GM12873 (cell line): ENCODE measurements at regions not wholly inside any gene's neighbourhood (a gene's known extent, or its start where the extent isn't known, plus 50 kb on each side); places are given as distances from the start of the nearest gene placed in this dataset.

ENCODE experiments used
- CTCF ChIP-seq: IDR thresholded peaks from 2 replicates; pipeline ENCODE4 v1.5.1; 2012; ENCODE audit warnings: low read depth, mild to moderate bottlenecking, moderate library complexity, low read length, control low read depth; ENCODE audit not compliant: insufficient read depth; ENCODE audit errors: missing control alignments

- TF ChIP-seq CTCF, result no peak
These were observed 81.1 kb downstream of the OTOL1 start for GRCh38 chr3:161577662-161578061.

DNA sequence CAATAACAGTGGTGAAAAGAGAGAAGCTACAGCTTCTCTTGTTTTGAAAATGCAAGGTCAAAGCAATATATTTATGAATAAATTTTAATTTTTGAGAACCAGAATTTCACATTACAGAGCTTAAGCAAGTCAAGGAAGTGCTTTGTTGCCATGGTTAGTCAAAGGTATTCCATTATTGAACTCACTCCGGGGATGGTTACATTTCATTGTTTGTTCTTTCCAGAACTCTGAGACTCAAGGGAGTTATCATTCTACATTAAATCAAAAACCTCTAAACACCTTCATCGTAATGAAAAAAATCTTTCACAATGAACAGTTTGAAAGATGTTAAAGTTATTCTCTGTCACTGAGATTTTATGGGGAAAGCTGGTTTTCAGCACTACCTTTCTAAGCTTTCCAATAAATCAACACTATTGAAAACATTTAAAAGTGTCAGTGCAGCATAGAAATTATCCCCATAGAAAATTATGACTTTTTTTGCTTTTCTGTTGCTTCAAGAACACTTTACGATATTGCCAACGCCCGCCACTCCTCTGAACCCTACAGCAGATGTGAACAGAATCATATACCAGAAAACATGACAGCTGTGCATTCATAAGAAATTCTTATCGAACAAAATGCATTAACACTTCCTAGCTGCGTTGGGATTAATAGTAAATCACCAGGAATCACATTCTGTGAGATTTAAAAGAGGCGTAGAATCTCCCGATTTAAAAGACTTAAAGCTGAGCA lies 83.0 kb downstream of the OTOL1 start:
- TF ChIP-seq CTCF, result no peak

DNA sequence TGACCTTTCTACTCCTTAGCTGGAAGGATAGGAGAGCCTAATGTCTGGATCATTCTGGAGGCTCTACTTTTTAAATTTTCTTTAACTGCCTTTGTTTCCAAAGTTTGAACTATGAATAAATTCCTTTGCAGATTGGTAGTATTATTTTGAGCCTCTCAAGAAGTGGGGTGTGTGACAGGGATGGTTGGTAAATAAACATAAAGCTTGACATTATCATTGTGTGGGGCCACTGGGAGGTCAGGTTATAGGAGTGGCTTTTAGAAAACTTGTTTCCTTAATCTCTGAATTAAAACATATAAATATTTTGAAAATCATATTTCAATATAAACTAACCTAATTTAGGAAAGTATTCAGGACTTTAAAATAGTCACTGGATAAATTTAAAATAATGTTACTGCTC lies 89.3 kb downstream of the OTOL1 start:
- no peak for TF ChIP-seq CTCF

DNA sequence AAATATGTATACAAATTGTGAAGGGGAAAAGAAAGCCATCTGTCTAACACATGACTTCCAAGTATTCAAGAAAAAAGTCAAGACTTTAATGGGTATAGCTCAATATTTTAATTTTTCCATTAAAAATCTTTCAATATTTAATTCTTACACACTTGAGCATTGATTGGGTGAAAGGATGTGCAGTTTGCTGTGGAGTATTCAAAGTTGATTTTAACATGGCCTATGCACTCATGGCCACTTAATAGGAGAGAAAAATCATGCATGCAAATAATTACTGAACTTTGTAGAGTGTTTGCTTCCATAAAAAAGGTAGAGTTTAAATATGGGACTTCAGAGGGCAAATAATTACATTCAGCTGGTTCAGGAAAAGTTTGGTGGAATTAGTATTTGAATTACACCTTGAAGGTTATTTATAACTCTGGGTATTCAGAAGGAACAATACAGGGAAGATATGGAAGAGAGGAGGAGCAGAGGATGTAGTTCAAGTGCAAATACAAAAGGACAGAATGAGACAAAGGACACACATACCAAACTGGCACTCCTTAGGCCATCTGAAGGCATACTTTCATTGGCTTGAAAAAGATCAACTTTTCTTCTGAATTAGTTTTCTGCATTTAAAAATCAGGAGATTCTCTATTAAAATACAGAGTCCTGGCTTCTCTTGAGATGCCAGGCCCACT lies 90.1 kb downstream of the OTOL1 start:
- TF ChIP-seq CTCF, result no peak

- TF ChIP-seq CTCF, result no peak
These were observed 102.0 kb downstream of the OTOL1 start for GRCh38 chr3:161598639-161599038.

GRCh38 chr3:161599697-161600096 lies 103.1 kb downstream of the OTOL1 start:
- no peak for TF ChIP-seq CTCF

- no peak for TF ChIP-seq CTCF
These were observed 103.6 kb downstream of the OTOL1 start for GRCh38 chr3:161600173-161600572.
